Tibial nerve (tissue), 4 donors: ENCODE measurements at regions not wholly inside any gene's neighbourhood (a gene's known extent, or its start where the extent isn't known, plus 50 kb on each side); places are given as distances from the start of the nearest gene placed in this dataset.

ENCODE experiments used
- DNase-seq, 2 donors: peaks; one replicate each; pipeline ENCODE4 v3.0.0-alpha.2; 2019; ENCODE audit warnings: low spot score in 2 of 2
- H3K27ac ChIP-seq, 4 donors: fragments of 200-600 bp; sonication (generic) in 3 of 4; one replicate each; pipeline ENCODE4 v1.5.1; 2017 to 2019; ENCODE audit warnings: mild to moderate bottlenecking in 1 of 4
- H3K27me3 ChIP-seq, 2 donors: fragments of 200-600 bp; sonication (generic) in 1 of 2; one replicate each; pipeline versions ENCODE4 v1.5.1 to v1.6.0; 2017 to 2019
- H3K36me3 ChIP-seq, 3 donors: fragments of 200-600 bp; sonication (generic); one replicate each; pipeline ENCODE4 v1.5.1; 2018 to 2019
- H3K4me1 ChIP-seq, 4 donors: fragments of 200-600 bp; sonication (generic) in 3 of 4; one replicate each; pipeline ENCODE4 v1.5.1; 2017 to 2019
- H3K4me3 ChIP-seq, 4 donors: fragments of 200-600 bp; sonication (generic) in 3 of 4; one replicate each; pipeline ENCODE4 v1.5.1; 2017 to 2019; ENCODE audit warnings: mild to moderate bottlenecking in 1 of 4, moderate library complexity in 1 of 4
- H3K9me3 ChIP-seq, 4 donors: fragments of 200-600 bp; sonication (generic) in 3 of 4; one replicate each; pipeline ENCODE4 v1.5.1; 2017 to 2019
- EP300 ChIP-seq, 2 donors: sonication (generic); formaldehyde crosslinking; IDR thresholded peaks; one replicate each; pipeline ENCODE4 v1.6.1; 2017; ENCODE audit warnings: antibody characterized with exemption in 2 of 2, mild to moderate bottlenecking in 1 of 2
- POLR2A ChIP-seq, 2 donors: fragments of 450-650 bp; IDR thresholded peaks; one replicate each; pipeline ENCODE4 v1.6.1; 2017; ENCODE audit warnings: antibody characterized with exemption in 2 of 2, mild to moderate bottlenecking in 2 of 2, moderate library complexity in 2 of 2
- WGBS, 2 donors: methylation state at CpG; one replicate each; pipeline ENCODE4 v1.1.5; 2018; 5-methylcytosine and 5-hydroxymethylcytosine counted together
- TF ChIP-seq, protein P1 (sequence below), 5 experiments: fragments of 200-600 bp in 3 of 5; fragments of 450-650 bp in 2 of 5; sonication (generic) in 3 of 5; IDR thresholded peaks; one replicate each; pipeline ENCODE4 v1.5.1; 2016 to 2019; ENCODE audit warnings: antibody characterized with exemption in 5 of 5, mild to moderate bottlenecking in 3 of 5, moderate library complexity in 2 of 5

- no peaks in the 10 kb centered on the region for H3K4me1 ChIP-seq
- TF ChIP-seq, protein P1, sequence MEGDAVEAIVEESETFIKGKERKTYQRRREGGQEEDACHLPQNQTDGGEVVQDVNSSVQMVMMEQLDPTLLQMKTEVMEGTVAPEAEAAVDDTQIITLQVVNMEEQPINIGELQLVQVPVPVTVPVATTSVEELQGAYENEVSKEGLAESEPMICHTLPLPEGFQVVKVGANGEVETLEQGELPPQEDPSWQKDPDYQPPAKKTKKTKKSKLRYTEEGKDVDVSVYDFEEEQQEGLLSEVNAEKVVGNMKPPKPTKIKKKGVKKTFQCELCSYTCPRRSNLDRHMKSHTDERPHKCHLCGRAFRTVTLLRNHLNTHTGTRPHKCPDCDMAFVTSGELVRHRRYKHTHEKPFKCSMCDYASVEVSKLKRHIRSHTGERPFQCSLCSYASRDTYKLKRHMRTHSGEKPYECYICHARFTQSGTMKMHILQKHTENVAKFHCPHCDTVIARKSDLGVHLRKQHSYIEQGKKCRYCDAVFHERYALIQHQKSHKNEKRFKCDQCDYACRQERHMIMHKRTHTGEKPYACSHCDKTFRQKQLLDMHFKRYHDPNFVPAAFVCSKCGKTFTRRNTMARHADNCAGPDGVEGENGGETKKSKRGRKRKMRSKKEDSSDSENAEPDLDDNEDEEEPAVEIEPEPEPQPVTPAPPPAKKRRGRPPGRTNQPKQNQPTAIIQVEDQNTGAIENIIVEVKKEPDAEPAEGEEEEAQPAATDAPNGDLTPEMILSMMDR (IDR thresholded peaks at IDR 0.05), result no peak
- DNase-seq, result no peak
- H3K9me3 ChIP-seq, result no peaks in the 10 kb centered on the region
- 53 to 65% methylated on average over 9 of the region's 9 CpGs for WGBS, 2 donors
- no peak overlapping the region for H3K4me3 ChIP-seq
- H3K27me3 ChIP-seq, result no peaks in the 10 kb centered on the region
- no peaks in the 10 kb centered on the region for H3K36me3 ChIP-seq
- no peak overlapping the region for H3K27ac ChIP-seq
These were observed 321.6 kb upstream of the B3GAT1 start for GRCh38 chr11:134733646-134734045.

GRCh38 chr11:134731213-134731961, 319.3 kb upstream of the B3GAT1 start:
- no peak overlapping the region for H3K4me3 ChIP-seq
- peaks cover 0 to 4% of the 10 kb centered on the region in 2 donors for H3K27me3 ChIP-seq
- DNase-seq, result no peak
- TF ChIP-seq, protein P1 (IDR thresholded peaks at IDR 0.05), result no peak
- TF ChIP-seq POLR2A (IDR thresholded peaks at IDR 0.05), result no peak
- H3K4me1 ChIP-seq, result no peaks in the 10 kb centered on the region
- H3K36me3 ChIP-seq, result no peaks in the 10 kb centered on the region
- WGBS, 2 donors, result 35 to 41% methylated on average over 9 of the region's 9 CpGs
- no peaks in the 10 kb centered on the region for H3K9me3 ChIP-seq
- H3K27ac ChIP-seq, result no peak overlapping the region

DNA sequence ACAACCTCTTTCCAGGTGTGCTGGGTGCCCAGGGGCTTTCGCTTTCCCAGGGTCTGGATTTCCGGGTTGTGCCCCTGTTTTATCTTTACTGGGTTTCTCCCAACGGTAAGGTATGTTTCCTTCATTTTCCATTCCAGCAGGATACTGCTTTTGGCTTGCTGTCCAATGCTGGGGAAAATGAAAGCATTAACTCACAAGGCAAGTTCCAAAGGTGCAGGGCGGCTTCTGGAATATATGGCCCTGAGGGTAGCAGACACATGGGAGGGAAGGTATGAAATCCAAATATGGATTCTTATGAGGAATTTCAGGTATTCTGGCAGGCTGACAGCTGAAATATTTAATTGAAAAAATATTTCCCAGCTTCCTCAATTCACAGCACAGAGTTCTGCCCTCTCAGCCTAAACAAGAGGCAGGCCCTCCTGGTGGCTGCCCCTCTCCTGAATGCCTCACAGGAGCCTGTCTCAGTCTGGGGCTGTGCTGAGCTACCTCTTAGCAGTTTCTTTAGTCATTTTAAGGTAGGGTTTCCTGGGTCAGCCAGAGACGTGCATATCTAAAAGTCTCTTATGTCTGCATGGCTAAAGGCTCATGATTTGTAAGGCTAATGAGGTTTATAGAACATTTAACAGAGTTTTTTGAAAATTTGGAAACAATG, 318.6 kb upstream of the B3GAT1 start:
- WGBS, 2 donors, result 67 to 69% methylated on average over 5 of the region's 5 CpGs
- no peak overlapping the region for H3K27ac ChIP-seq

DNA sequence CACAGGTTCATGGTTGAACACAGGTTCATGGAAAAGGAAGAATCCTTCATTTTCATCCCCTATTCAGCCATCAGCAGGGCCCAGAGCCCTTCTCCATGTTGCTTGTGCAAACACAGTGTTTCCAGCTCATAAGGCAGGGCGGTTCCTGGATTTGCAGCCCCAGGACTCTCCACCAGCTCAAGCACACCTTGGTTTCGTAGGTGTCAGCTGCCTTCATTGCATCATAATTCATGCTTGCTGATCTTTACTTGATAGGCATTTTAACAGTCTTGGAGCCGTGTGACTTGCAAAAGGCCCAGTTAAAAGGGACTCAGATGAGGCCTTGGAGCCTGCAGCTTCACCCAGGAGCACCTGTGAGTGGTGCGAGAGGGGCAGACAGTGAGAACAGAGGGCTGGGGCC, 318.1 kb upstream of the B3GAT1 start:
- no peak overlapping the region for H3K27ac ChIP-seq
- no peaks in the 10 kb centered on the region for H3K9me3 ChIP-seq
- TF ChIP-seq, protein P1 (IDR thresholded peaks at IDR 0.05), result no peak
- TF ChIP-seq EP300 (IDR thresholded peaks at IDR 0.05) (no peak), POLR2A (IDR thresholded peaks at IDR 0.05) (no peak)
- no peaks in the 10 kb centered on the region for H3K4me1 ChIP-seq
- H3K27me3 ChIP-seq, result peaks cover 0 to 4% of the 10 kb centered on the region in 2 donors
- 75% methylated on average over 4 of the region's 4 CpGs for WGBS, 2 donors
- DNase-seq, result no peak
- H3K4me3 ChIP-seq, result no peak overlapping the region
- no peaks in the 10 kb centered on the region for H3K36me3 ChIP-seq

More for the DNA sequence above, 318.6 kb upstream of the B3GAT1 start:
- no peak for DNase-seq
- no peaks in the 10 kb centered on the region for H3K9me3 ChIP-seq
- no peaks in the 10 kb centered on the region for H3K36me3 ChIP-seq
- peaks cover 0 to 4% of the 10 kb centered on the region in 2 donors for H3K27me3 ChIP-seq
- H3K4me1 ChIP-seq, result no peaks in the 10 kb centered on the region
- H3K4me3 ChIP-seq, result no peak overlapping the region
- TF ChIP-seq POLR2A (IDR thresholded peaks at IDR 0.05) (no peak), EP300 (IDR thresholded peaks at IDR 0.05) (no peak)

DNA sequence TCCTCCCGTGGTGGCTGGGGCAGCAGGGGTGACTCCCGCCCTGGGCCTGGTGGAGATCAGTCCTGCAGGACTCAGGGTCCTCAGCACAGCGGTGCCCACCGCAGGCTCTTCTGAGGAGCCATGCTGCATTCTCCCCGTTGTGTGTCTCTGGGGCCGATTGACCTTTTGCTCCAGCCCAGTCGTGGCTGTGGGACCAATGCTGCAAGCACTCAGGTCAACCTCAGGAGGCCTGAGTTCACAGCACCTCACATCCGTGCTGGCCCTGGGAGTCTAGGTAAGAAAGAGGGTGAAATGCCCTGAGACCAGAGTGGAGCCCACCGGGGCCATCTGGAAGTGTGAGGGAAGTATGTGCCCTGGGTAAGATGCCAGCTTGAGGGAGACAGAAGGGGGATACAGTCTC, 316.1 kb upstream of the B3GAT1 start:
- no peaks in the 10 kb centered on the region for H3K4me1 ChIP-seq
- WGBS, 2 donors, result 79 to 82% methylated on average over 2 to 9 of the region's 9 CpGs
- H3K9me3 ChIP-seq, result no peaks in the 10 kb centered on the region
- peaks cover 0 to 8% of the 10 kb centered on the region in 2 donors for H3K27me3 ChIP-seq
- H3K36me3 ChIP-seq, result no peaks in the 10 kb centered on the region
- TF ChIP-seq EP300 (IDR thresholded peaks at IDR 0.05) (no peak), POLR2A (IDR thresholded peaks at IDR 0.05) (no peak)
- TF ChIP-seq, protein P1 (IDR thresholded peaks at IDR 0.05), result no peak
- H3K4me3 ChIP-seq, result no peak overlapping the region
- H3K27ac ChIP-seq, result no peak overlapping the region
- no peak for DNase-seq
